AG04450 (cell line): ENCODE measurements at regions not wholly inside any gene's neighbourhood (a gene's known extent, or its start where the extent isn't known, plus 50 kb on each side); places are given as distances from the start of the nearest gene placed in this dataset.
"Not testable (repeated sequence)": the region's sequence is repeated elsewhere in the genome, so short reads cannot be mapped to it uniquely, and the experiment has no call there.

ENCODE experiments used
- CTCF ChIA-PET: fragments of 300-600, 350-600 bp; formaldehyde crosslinking; extraction: SDS; loops from one replicate; lab custom pipeline; 2022; ENCODE audit warnings: antibody characterized with exemption, inconsistent platforms; lab: Charles Lee
- POLR2A ChIA-PET: fragments of 350-600 bp; formaldehyde crosslinking; extraction: SDS; loops from one replicate; lab custom pipeline; 2021; ENCODE audit warnings: antibody characterized with exemption, inconsistent platforms; lab: Yijun Ruan, JAX
- DNase-seq: peaks from one replicate; pipeline ENCODE4 v3.0.0-alpha.2; 2011; ENCODE audit warnings: low read depth, low spot score
- H3K27ac ChIP-seq: one replicate; pipeline ENCODE4 v1.5.1; 2012; ENCODE audit warnings: low read depth, low read length, control low read depth
- H3K27me3 ChIP-seq: one replicate; pipeline ENCODE4 v1.6.0; 2012; ENCODE audit warnings: low read length; ENCODE audit not compliant: control insufficient read depth, insufficient read depth
- H3K4me3 ChIP-seq: 2 replicates; pipeline ENCODE4 v1.5.1; 2011; ENCODE audit warnings: mild to moderate bottlenecking, low read depth, low read length, control low read depth
- H3K9me3 ChIP-seq: 2 replicates; pipeline ENCODE4 v1.5.1; 2012; ENCODE audit warnings: low read length; ENCODE audit not compliant: control insufficient read depth, insufficient read depth
- CTCF ChIP-seq: IDR thresholded peaks from 2 replicates; pipeline ENCODE4 v1.5.1; 2011; ENCODE audit warnings: low read depth, low read length, control low read depth, inconsistent platforms

- Histone ChIP-seq H3K4me3 (no peak overlapping the region), H3K27ac (no peak overlapping the region), H3K9me3 (no peaks in the 10 kb centered on the region; the same call in 1 of the 2 replicates), H3K27me3 (no peaks in the 10 kb centered on the region)
- ChIA-PET POLR2A (no interaction called here), CTCF (no interaction called here)
- no peak for DNase-seq
- no peak for TF ChIP-seq CTCF
Measured at GRCh38 chrX:122303761-122304160, 880.3 kb upstream of the GRIA3 start.

GRCh38 chrX:122344816-122345215, 839.3 kb upstream of the GRIA3 start:
- Histone ChIP-seq H3K4me3 (no peak overlapping the region), H3K27me3 (no peaks in the 10 kb centered on the region), H3K27ac (no peak overlapping the region), H3K9me3 (no peaks in the 10 kb centered on the region)
- POLR2A ChIA-PET: no interaction called here
- no peak for DNase-seq
- TF ChIP-seq CTCF: no peak
- CTCF ChIA-PET: no interaction called here

- ChIA-PET POLR2A (no interaction called here), CTCF (no interaction called here)
- Histone ChIP-seq H3K4me3 (no peak overlapping the region), H3K27ac (no peak overlapping the region), H3K9me3 (peaks cover 3% of the 10 kb centered on the region; the same call in 1 of the 2 replicates), H3K27me3 (no peaks in the 10 kb centered on the region)
- DNase-seq: no peak
- TF ChIP-seq CTCF: no peak
Measured at GRCh38 chrX:122363112-122363795, 820.8 kb upstream of the GRIA3 start.

- POLR2A ChIA-PET, DNase-seq, H3K4me3 ChIP-seq, H3K27ac ChIP-seq, H3K27me3 ChIP-seq, H3K9me3 ChIP-seq, CTCF ChIA-PET: not testable (repeated sequence)
Measured at GRCh38 chrX:122375533-122375932, 808.5 kb upstream of the GRIA3 start.

- Histone ChIP-seq H3K27ac (no peak overlapping the region), H3K4me3 (no peak overlapping the region), H3K27me3 (no peaks in the 10 kb centered on the region), H3K9me3 (peaks cover 6% of the 10 kb centered on the region; the same call in 1 of the 2 replicates)
- ChIA-PET CTCF (no interaction called here), POLR2A (no interaction called here)
- TF ChIP-seq CTCF: no peak
- no peak for DNase-seq
Measured at GRCh38 chrX:122389005-122389404, 795.1 kb upstream of the GRIA3 start.
